Type B pancreatic cell (in vitro differentiated cells): ENCODE measurements at regions not wholly inside any gene's neighbourhood (a gene's known extent, or its start where the extent isn't known, plus 50 kb on each side); places are given as distances from the start of the nearest gene placed in this dataset.

ENCODE experiments used
- DNase-seq: peaks from one replicate; pipeline ENCODE4 v3.0.0; 2021; ENCODE audit warnings: mixed read lengths; ENCODE audit not compliant: unreplicated experiment; ENCODE audit errors: extremely low spot score
- H3K27ac Mint-ChIP-seq: 2 replicates; pipeline ENCODE4 v1.8.0; 2021; ENCODE audit warnings: mild to moderate bottlenecking, mixed read lengths
- H3K27me3 Mint-ChIP-seq: 2 replicates; pipeline ENCODE4 v1.8.0; 2021; ENCODE audit warnings: mixed read lengths
- H3K36me3 Mint-ChIP-seq: 2 replicates; pipeline ENCODE4 v1.8.0; 2021; ENCODE audit warnings: mixed read lengths
- H3K4me1 Mint-ChIP-seq: one replicate; pipeline ENCODE4 v1.8.0; 2021; ENCODE audit warnings: mixed read lengths; ENCODE audit not compliant: unreplicated experiment
- H3K4me3 Mint-ChIP-seq: 2 replicates; pipeline ENCODE4 v1.8.0; 2021; ENCODE audit warnings: mild to moderate bottlenecking, mixed read lengths
- H3K9me3 Mint-ChIP-seq: 2 replicates; pipeline ENCODE4 v1.8.0; 2021; ENCODE audit warnings: mixed read lengths
- TF ChIP-seq, protein P1 (sequence below): fragments of 200-600 bp; sonication (generic); conservative IDR thresholded peaks from 2 replicates; pipeline ENCODE4 v1.5.0; 2021; ENCODE audit warnings: antibody characterized with exemption, mild to moderate bottlenecking

- no peak overlapping the region for H3K27ac Mint-ChIP-seq
- no peaks in the 10 kb centered on the region for H3K36me3 Mint-ChIP-seq
- TF ChIP-seq, protein P1, sequence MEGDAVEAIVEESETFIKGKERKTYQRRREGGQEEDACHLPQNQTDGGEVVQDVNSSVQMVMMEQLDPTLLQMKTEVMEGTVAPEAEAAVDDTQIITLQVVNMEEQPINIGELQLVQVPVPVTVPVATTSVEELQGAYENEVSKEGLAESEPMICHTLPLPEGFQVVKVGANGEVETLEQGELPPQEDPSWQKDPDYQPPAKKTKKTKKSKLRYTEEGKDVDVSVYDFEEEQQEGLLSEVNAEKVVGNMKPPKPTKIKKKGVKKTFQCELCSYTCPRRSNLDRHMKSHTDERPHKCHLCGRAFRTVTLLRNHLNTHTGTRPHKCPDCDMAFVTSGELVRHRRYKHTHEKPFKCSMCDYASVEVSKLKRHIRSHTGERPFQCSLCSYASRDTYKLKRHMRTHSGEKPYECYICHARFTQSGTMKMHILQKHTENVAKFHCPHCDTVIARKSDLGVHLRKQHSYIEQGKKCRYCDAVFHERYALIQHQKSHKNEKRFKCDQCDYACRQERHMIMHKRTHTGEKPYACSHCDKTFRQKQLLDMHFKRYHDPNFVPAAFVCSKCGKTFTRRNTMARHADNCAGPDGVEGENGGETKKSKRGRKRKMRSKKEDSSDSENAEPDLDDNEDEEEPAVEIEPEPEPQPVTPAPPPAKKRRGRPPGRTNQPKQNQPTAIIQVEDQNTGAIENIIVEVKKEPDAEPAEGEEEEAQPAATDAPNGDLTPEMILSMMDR, result no peak
- no peaks in the 10 kb centered on the region for H3K9me3 Mint-ChIP-seq
- DNase-seq, result no peak
- H3K4me1 Mint-ChIP-seq, result peaks cover 4% of the 10 kb centered on the region
- H3K4me3 Mint-ChIP-seq, result no peak overlapping the region
- H3K27me3 Mint-ChIP-seq, result no peaks in the 10 kb centered on the region
Observed at GRCh38 chr13:64007339-64007738, 2591.7 kb upstream of the PCDH20 start.

DNA sequence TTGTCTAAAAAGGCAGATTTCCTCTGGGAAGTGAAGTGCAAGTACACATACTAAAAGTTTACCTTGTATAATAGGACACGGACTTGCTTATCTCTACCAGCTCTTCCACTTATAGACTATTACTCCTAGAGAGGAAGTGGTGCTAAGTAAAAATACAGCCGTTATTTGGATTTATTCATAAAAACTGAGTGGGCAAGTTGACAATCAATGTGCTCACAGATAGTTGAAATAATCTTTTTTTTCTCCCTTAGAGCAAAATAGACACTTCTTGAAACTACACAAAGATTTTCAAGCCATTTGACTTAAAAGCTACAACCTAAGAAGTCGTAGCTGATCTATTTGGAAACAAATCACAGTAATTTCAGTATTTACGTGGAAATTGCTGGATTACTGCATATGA lies 2584.7 kb upstream of the PCDH20 start:
- Mint-ChIP-seq H3K4me1 (no peaks in the 10 kb centered on the region), H3K9me3 (no peaks in the 10 kb centered on the region), H3K27ac (no peak overlapping the region), H3K27me3 (no peaks in the 10 kb centered on the region), H3K4me3 (no peak overlapping the region), H3K36me3 (no peaks in the 10 kb centered on the region)
- DNase-seq, result no peak
- TF ChIP-seq, protein P1, result no peak

GRCh38 chr13:63999614-64000305 lies 2584.1 kb upstream of the PCDH20 start:
- TF ChIP-seq, protein P1, result no peak
- DNase-seq, result no peak
- no peaks in the 10 kb centered on the region for H3K36me3 Mint-ChIP-seq
- no peaks in the 10 kb centered on the region for H3K27me3 Mint-ChIP-seq
- no peak overlapping the region for H3K27ac Mint-ChIP-seq
- H3K4me1 Mint-ChIP-seq, result no peaks in the 10 kb centered on the region
- no peak overlapping the region for H3K4me3 Mint-ChIP-seq
- H3K9me3 Mint-ChIP-seq, result no peaks in the 10 kb centered on the region

DNA sequence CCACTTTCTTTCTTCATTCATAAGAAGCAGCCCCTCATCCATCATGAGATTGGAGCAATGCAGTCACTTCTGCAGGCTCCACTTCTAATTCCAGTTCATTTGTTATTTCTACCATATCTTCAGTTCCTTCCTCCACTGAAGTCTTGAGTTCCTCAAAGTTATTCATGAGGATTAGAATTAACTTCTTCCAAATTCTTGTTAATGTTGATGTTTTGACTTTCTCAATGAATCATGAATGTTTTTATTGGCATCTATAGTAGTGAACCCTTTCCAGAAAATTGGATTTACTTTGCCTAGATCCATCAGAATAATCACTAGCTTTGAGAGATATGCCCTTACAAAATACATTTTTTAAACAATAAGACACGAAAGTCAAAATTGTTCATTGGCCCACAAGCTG lies 2567.7 kb upstream of the PCDH20 start:
- Mint-ChIP-seq H3K27me3 (no peaks in the 10 kb centered on the region), H3K36me3 (no peaks in the 10 kb centered on the region), H3K27ac (no peak overlapping the region), H3K4me1 (no peaks in the 10 kb centered on the region), H3K4me3 (no peak overlapping the region), H3K9me3 (no peaks in the 10 kb centered on the region)
- DNase-seq, result no peak
- TF ChIP-seq, protein P1, result no peak

DNA sequence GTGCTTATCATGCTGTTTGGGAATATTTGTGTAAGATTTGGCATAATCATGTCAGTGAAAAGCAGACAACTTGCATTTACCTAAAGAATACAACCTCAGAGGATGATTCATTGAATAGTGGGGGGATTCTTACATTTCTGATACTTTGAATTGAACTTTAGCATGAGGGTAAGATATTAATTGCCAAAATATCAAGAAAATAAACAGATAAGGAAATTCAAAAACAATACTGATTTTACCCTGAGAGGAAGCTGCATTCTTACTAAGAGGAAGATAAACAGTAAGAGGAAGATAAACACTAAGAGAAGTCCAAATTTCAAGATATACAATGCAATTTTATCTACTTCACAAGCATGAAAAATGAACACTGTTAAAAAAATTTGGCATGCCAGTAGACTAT lies 2564.3 kb upstream of the PCDH20 start:
- Mint-ChIP-seq H3K36me3 (no peaks in the 10 kb centered on the region), H3K27me3 (no peaks in the 10 kb centered on the region), H3K9me3 (no peaks in the 10 kb centered on the region), H3K4me3 (no peak overlapping the region), H3K4me1 (no peaks in the 10 kb centered on the region), H3K27ac (no peak overlapping the region)
- TF ChIP-seq, protein P1, result no peak
- no peak for DNase-seq
